Brain pericyte (primary cell): ENCODE measurements at regions not wholly inside any gene's neighbourhood (a gene's known extent, or its start where the extent isn't known, plus 50 kb on each side); places are given as distances from the start of the nearest gene placed in this dataset.

ENCODE experiments used
- DNase-seq: peaks from one replicate; pipeline ENCODE4 v3.0.0-alpha.2; 2012; ENCODE audit warnings: low read depth, low spot score

- DNase-seq = no peak
Measured at GRCh38 chr7:155178096-155178495, 108.0 kb downstream of the HTR5A start.

GRCh38 chr7:155181768-155182167, 111.6 kb downstream of the HTR5A start:
- no peak for DNase-seq

GRCh38 chr7:155182406-155182970, 112.4 kb downstream of the HTR5A start:
- no peak for DNase-seq

GRCh38 chr7:155183655-155184054, 113.5 kb downstream of the HTR5A start:
- DNase-seq = no peak

- DNase-seq = no peak
Measured at GRCh38 chr7:155184923-155185322, 112.8 kb upstream of the INSIG1 start.

- DNase-seq = no peak
Measured at GRCh38 chr7:155187061-155187785, 110.5 kb upstream of the INSIG1 start.

GRCh38 chr7:155188357-155188756, 109.3 kb upstream of the INSIG1 start:
- no peak for DNase-seq

GRCh38 chr7:155188821-155189581, 108.7 kb upstream of the INSIG1 start:
- no peak for DNase-seq

GRCh38 chr7:155189590-155189989, 108.1 kb upstream of the INSIG1 start:
- no peak for DNase-seq

- no peak for DNase-seq
Measured at GRCh38 chr7:155190688-155191087, 107.0 kb upstream of the INSIG1 start.

GRCh38 chr7:155191137-155191536, 106.5 kb upstream of the INSIG1 start:
- DNase-seq = no peak

GRCh38 chr7:155191901-155192478, 105.7 kb upstream of the INSIG1 start:
- no peak for DNase-seq

- DNase-seq = no peak
Measured at GRCh38 chr7:155192961-155193640, 104.6 kb upstream of the INSIG1 start.

GRCh38 chr7:155193716-155194115, 104.0 kb upstream of the INSIG1 start:
- DNase-seq = no peak

GRCh38 chr7:155194382-155195140, 103.1 kb upstream of the INSIG1 start:
- no peak for DNase-seq

GRCh38 chr7:155195939-155196523, 101.6 kb upstream of the INSIG1 start:
- no peak for DNase-seq

GRCh38 chr7:155198196-155198892, 99.3 kb upstream of the INSIG1 start:
- no peak for DNase-seq

- DNase-seq = no peak
Measured at GRCh38 chr7:155198901-155199845, 98.5 kb upstream of the INSIG1 start.
